ENCODE measurements at regions not wholly inside any gene's neighbourhood (a gene's known extent, or its start where the extent isn't known, plus 50 kb on each side); places are given as distances from the start of the nearest gene placed in this dataset.

DNA sequence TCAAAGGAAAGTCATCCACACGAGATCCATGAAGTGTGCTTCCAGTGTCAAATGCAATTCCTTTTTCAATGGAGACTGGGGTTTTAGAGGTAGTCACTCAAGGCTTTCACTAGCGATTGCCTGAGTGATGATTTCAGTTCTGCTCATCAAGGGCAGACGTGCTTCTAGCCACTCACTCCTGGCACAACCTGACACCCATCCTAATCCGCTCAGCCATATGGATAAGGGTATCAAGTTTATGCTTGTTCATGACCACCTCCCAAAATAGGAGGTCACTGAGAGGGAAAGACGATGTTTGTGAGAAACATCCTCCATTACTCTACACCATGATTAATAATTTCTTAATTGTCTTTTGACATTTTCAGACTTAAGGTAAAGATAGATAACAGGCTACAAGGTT lies 91.3 kb upstream of the HEY2 start:
- DNase-seq (ENCODE audit: low spot score): no peak

- no peak for DNase-seq (ENCODE audit: low spot score)
Observed at GRCh38 chr6:125658759-125659431, 90.5 kb upstream of the HEY2 start.

DNA sequence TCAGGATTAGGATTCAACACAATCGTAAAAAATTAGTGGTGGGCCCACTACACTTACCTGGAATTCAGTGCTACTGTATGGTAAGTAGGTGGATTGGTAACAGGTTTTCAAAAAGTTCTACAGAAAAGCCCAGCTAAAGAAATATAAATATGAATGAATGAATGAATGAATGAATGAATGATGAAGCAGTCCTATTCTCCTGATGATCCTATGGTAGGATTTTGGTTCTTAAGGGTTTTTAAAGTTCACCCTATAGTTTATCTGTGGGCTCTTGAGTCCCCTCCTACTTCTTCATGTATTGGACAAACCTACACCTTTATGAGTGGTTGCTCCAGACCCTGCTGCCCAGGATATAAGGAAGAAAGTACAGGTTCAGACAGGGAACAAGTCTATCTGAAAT lies 89.5 kb upstream of the HEY2 start:
- no peak for DNase-seq (ENCODE audit: low spot score)

DNA sequence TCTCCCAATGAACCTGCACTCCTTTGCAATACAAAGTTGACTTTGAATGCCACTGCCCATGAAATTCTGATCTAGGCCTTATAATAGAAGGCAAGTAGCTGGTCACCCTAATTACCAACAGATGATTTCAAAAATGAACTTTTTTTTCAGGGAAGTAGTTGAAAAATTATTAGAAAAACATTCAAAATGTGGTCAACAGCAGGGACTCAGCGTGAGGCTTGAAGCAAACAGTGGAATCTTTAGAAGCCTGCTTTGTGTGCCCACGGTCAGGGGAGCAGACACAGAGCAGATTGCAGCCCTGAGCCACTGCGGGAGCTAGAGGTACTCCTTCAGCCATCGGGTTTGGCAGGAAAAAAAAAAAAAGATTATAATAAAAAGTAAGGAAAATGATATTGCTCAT lies 87.1 kb upstream of the HEY2 start:
- DNase-seq (ENCODE audit: low spot score): no peak

DNA sequence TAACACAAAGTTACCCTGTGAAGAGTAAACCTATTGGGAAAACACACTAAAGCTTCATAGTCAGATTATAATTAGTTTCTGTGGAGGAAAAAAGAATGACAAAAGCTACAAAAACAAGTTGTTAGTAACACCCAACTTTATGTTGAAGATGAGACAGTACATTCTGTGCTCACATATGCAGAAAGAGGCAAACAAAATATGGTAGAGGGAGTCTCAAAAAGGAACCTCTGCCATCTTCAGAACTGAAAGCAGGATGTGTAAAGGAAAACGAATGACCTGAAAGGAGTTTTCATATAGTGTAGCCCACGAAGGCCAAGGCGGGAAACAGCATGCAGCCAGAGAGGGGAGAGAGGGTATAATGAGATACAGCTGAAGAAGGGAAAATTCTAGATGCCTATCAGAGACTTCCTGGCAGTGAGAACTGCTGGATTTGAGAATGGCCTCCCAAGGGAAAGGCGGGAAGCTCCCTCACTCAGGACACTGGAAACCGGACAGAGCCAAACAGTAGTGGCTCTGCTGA lies 84.1 kb upstream of the HEY2 start:
- no peak for DNase-seq (ENCODE audit: low spot score)

DNA sequence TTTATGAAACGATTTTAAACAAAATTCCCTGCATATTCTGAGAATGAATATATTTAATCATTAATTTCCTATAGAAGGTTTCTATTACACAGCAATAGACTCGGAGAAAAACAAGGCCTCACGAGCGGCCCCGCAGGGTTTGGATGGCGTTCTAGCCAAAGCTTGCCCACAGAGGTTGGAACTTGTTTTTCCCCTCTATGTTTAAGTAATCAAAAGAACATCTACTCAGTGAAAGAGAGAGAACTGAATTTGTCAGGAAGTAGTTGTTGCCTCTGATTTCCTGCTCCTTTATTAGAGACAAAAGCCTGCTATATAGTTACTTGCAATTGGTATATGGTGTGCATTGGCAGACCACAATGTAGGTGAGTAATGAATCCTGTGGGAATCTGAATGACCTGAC lies 82.1 kb upstream of the HEY2 start:
- DNase-seq (ENCODE audit: low spot score): no peak

- DNase-seq (ENCODE audit: low spot score): no peak
Observed at GRCh38 chr6:125668071-125668470, 81.4 kb upstream of the HEY2 start.

DNA sequence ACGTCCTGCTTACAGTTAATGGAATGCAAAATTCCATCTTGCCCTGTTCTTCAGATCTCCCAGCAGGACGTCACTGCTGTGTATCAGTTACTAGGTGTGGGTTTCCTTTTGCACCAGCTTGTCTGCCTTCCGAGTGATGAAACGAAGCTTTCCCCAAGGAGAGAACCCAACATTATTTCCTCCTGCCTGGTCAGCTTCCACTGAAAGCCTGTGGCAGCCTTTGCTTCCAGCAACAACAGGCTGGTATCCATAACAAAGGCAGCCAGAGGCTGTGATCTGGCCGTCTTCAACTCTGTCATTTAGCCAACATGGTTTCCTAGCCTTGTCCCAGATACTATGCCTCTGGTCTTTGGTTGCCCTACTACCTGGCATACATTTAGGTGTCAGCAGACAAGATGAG lies 78.9 kb upstream of the HEY2 start:
- DNase-seq (ENCODE audit: low spot score): no peak

GRCh38 chr6:125671323-125671722 lies 78.1 kb upstream of the HEY2 start:
- DNase-seq (ENCODE audit: low spot score): no peak

- no peak for DNase-seq (ENCODE audit: low spot score)
Observed at GRCh38 chr6:125674230-125674629, 75.2 kb upstream of the HEY2 start.

DNA sequence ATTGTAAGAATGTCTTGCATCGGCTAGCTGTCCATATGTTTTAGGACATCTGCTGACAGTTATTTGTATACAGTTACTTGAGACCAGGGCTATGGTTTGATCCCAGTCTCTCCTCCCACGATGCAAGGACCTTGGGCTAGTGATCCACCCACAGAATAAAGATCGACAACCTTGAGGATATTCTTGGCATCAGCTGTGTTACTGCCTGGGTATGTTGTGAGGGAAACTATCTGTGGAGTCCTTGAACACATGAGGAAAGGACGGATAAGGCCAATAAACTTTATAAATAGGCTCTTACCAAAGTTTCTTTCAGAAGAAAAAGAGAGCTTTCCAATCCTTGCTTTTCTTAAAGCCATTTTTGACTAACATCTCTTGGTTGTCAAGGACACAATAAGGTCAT lies 70.8 kb upstream of the HEY2 start:
- no peak for DNase-seq (ENCODE audit: low spot score)

- DNase-seq (ENCODE audit: low spot score): no peak
Observed at GRCh38 chr6:125679128-125679527, 70.3 kb upstream of the HEY2 start.

DNA sequence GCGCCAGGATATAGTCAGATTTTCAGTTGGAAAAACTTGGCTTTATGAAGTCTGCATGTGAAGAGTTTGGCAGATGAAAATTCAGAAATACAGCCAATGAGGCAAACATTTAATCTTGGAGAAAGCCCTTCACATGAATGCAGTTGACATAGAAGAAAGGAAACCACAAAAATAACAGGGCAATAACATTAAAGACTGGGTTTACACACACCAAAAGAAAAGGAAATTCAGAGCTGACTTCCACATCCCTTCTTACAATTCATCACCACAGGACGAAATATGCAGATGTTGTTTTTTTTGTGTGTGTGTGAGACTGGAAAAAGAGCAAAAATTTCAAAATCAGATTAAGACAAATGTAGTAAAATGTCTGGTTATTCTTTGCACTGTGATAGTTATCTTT lies 69.8 kb upstream of the HEY2 start:
- DNase-seq (ENCODE audit: low spot score): no peak

DNA sequence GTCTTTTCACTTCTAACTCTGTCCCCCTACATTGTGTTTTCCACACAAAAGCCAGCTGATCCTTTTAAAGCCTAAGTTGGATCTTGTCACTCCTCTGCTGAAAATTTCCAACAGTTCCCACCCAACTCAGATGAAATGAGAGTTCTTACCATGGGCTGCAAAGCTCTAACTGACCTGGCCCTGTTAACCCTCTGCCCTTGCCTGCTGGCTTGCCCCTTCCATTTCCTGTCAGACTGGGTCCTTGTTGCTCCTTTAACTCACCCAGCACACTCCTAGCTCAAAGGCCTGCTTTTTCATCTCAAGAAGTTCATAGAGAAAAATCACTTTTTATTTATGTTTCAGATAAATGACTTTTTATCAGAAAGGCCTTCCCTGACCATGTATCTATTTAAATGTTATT lies 66.5 kb upstream of the HEY2 start:
- no peak for DNase-seq (ENCODE audit: low spot score)

GRCh38 chr6:125688138-125688537 lies 61.3 kb upstream of the HEY2 start:
- no peak for DNase-seq (ENCODE audit: low spot score)

- DNase-seq (ENCODE audit: low spot score): no peak
Observed at GRCh38 chr6:125693480-125693879, 56.0 kb upstream of the HEY2 start.

- DNase-seq (ENCODE audit: low spot score): no peak
Observed at GRCh38 chr6:125699591-125699990, 49.8 kb upstream of the HEY2 start.
